Neural progenitor cell (in vitro differentiated cells): ENCODE measurements at regions not wholly inside any gene's neighbourhood (a gene's known extent, or its start where the extent isn't known, plus 50 kb on each side); places are given as distances from the start of the nearest gene placed in this dataset.

Experiments used
- DNase-seq: peaks from one replicate; pipeline ENCODE4 v3.0.0-alpha.2; 2016; ENCODE audit warnings: low spot score
- H2AFZ ChIP-seq: fragments of 200-600 bp; sonication (generic); replicated peaks from 2 replicates; pipeline ENCODE4 v1.6.1; 2016; ENCODE audit warnings: antibody characterized with exemption
- H3F3A ChIP-seq: fragments of 200-600 bp; sonication (generic); 2 replicates; pipeline ENCODE4 v1.6.1; 2016; ENCODE audit warnings: antibody characterized with exemption, low read depth
- H3K27ac ChIP-seq: fragments of 200-600 bp; sonication (generic); 2 replicates; pipeline ENCODE4 v1.5.1; 2016; ENCODE audit warnings: mild to moderate bottlenecking
- H3K27me3 ChIP-seq: fragments of 200-600 bp; sonication (generic); 2 replicates; pipeline ENCODE4 v1.6.1; 2016; ENCODE audit warnings: mild to moderate bottlenecking, moderate library complexity
- H3K36me3 ChIP-seq: fragments of 200-600 bp; sonication (generic); 2 replicates; pipeline ENCODE4 v1.5.1; 2016
- H3K4me1 ChIP-seq: fragments of 200-600 bp; sonication (generic); 2 replicates; pipeline ENCODE4 v1.6.1; 2016; ENCODE audit warnings: mixed run types
- H3K4me2 ChIP-seq: fragments of 200-600 bp; sonication (generic); 2 replicates; pipeline ENCODE4 v1.6.1; 2016
- H3K4me3 ChIP-seq: fragments of 200-600 bp; sonication (generic); 2 replicates; pipeline ENCODE4 v1.5.1; 2016
- H3K79me2 ChIP-seq: fragments of 200-600 bp; sonication (generic); 2 replicates; pipeline ENCODE4 v1.6.1; 2016; ENCODE audit warnings: low read depth
- H3K9ac ChIP-seq: fragments of 200-600 bp; sonication (generic); 2 replicates; pipeline ENCODE4 v1.6.1; 2016
- H3K9me3 ChIP-seq: fragments of 200-600 bp; sonication (generic); 2 replicates; pipeline ENCODE4 v1.5.1; 2016; ENCODE audit warnings: low read depth
- H4K20me1 ChIP-seq: fragments of 200-600 bp; sonication (generic); 2 replicates; pipeline ENCODE4 v1.6.1; 2016; ENCODE audit warnings: low read depth
- H3K27ac Mint-ChIP-seq: 3 replicates; pipeline ENCODE4 v1.8.0; 2021; ENCODE audit warnings: mixed read lengths
- H3K27me3 Mint-ChIP-seq: 2 replicates; pipeline ENCODE4 v1.8.0; 2022; ENCODE audit warnings: low read depth, mild to moderate bottlenecking, inconsistent platforms, moderate library complexity, mixed read lengths; ENCODE audit not compliant: insufficient read depth
- H3K36me3 Mint-ChIP-seq: 3 replicates; pipeline ENCODE4 v1.8.0; 2021; ENCODE audit warnings: mixed read lengths
- H3K4me1 Mint-ChIP-seq: 3 replicates; pipeline ENCODE4 v1.8.0; 2021; ENCODE audit warnings: mixed read lengths
- H3K4me3 Mint-ChIP-seq: 3 replicates; pipeline ENCODE4 v1.8.0; 2021; ENCODE audit warnings: mild to moderate bottlenecking, moderate library complexity, mixed read lengths
- H3K9me3 Mint-ChIP-seq: 3 replicates; pipeline ENCODE4 v1.8.0; 2020; ENCODE audit warnings: mixed read lengths
- EZH2 ChIP-seq: fragments of 200-600 bp; sonication (generic); IDR thresholded peaks from 2 replicates; pipeline ENCODE4 v1.6.1; 2017; ENCODE audit warnings: antibody characterized with exemption, mild to moderate bottlenecking, moderate library complexity
- EZH2phosphoT487 ChIP-seq: fragments of 200-600 bp; sonication (generic); IDR thresholded peaks from 2 replicates; pipeline ENCODE4 v1.6.1; 2017; ENCODE audit warnings: antibody characterized with exemption
- TF ChIP-seq, protein P1 (sequence below): fragments of 200-600 bp; sonication (generic); IDR thresholded peaks from 2 replicates; pipeline ENCODE4 v1.5.1; 2017; ENCODE audit warnings: antibody characterized with exemption, mild to moderate bottlenecking

DNA sequence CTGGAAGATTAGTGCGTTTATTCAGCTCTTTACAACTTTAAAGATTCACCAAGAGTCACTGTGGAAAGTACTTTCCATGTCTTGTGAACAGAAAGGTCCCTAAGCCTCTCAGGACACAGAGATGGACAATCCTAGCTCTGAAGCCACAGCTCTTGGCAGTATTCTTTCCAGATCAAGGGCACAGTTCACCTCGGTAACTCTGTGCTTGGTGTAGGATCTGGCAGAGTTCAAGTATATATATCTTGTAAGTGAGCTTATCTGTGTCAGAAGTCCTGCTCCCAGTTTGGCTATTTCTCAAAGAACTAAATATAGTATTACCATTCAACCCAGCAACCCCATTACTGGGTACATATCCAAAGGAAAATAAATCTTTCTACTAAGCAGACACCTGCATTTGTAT is 183.7 kb downstream of the CBLN1 start:
- peaks cover 7% of the 10 kb centered on the region for H3K27me3 ChIP-seq
- no peak overlapping the region for H2AFZ ChIP-seq
- H3F3A ChIP-seq, result no peaks in the 10 kb centered on the region
- H3K4me1 ChIP-seq, result peaks cover 17% of the 10 kb centered on the region
- Mint-ChIP-seq H3K27ac (no peak overlapping the region), H3K36me3 (no peaks in the 10 kb centered on the region), H3K4me3 (no peak overlapping the region), H3K4me1 (no peaks in the 10 kb centered on the region), H3K9me3 (no peaks in the 10 kb centered on the region), H3K27me3 (peaks cover 5% of the 10 kb centered on the region)
- TF ChIP-seq EZH2, result no peak
- TF ChIP-seq, protein P1, sequence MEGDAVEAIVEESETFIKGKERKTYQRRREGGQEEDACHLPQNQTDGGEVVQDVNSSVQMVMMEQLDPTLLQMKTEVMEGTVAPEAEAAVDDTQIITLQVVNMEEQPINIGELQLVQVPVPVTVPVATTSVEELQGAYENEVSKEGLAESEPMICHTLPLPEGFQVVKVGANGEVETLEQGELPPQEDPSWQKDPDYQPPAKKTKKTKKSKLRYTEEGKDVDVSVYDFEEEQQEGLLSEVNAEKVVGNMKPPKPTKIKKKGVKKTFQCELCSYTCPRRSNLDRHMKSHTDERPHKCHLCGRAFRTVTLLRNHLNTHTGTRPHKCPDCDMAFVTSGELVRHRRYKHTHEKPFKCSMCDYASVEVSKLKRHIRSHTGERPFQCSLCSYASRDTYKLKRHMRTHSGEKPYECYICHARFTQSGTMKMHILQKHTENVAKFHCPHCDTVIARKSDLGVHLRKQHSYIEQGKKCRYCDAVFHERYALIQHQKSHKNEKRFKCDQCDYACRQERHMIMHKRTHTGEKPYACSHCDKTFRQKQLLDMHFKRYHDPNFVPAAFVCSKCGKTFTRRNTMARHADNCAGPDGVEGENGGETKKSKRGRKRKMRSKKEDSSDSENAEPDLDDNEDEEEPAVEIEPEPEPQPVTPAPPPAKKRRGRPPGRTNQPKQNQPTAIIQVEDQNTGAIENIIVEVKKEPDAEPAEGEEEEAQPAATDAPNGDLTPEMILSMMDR, result no peak
- TF ChIP-seq EZH2phosphoT487, result no peak
- no peak overlapping the region for H3K4me3 ChIP-seq
- H3K36me3 ChIP-seq, result no peaks in the 10 kb centered on the region
- H3K4me2 ChIP-seq, result no peak overlapping the region
- no peaks in the 10 kb centered on the region for H3K9me3 ChIP-seq
- DNase-seq, result no peak
- no peaks in the 10 kb centered on the region for H4K20me1 ChIP-seq
- H3K79me2 ChIP-seq, result no peaks in the 10 kb centered on the region
- H3K27ac ChIP-seq, result no peak overlapping the region
- H3K9ac ChIP-seq, result no peak overlapping the region

GRCh38 chr16:49096176-49096945 is 185.3 kb downstream of the CBLN1 start:
- peak; percentile 8 for DNase-seq
- Mint-ChIP-seq H3K9me3 (no peaks in the 10 kb centered on the region), H3K4me3 (no peak overlapping the region), H3K4me1 (no peaks in the 10 kb centered on the region), H3K27ac (no peak overlapping the region), H3K36me3 (no peaks in the 10 kb centered on the region), H3K27me3 (peaks cover 5% of the 10 kb centered on the region)
- Histone ChIP-seq H3F3A (no peaks in the 10 kb centered on the region), H3K9me3 (no peaks in the 10 kb centered on the region), H3K27me3 (peaks cover 7% of the 10 kb centered on the region), H3K27ac (no peak overlapping the region), H3K4me2 (no peak overlapping the region), H2AFZ (no peak overlapping the region), H3K36me3 (no peaks in the 10 kb centered on the region), H4K20me1 (no peaks in the 10 kb centered on the region), H3K79me2 (no peaks in the 10 kb centered on the region), H3K9ac (no peak overlapping the region), H3K4me1 (peaks cover 17% of the 10 kb centered on the region), H3K4me3 (no peak overlapping the region)
- TF ChIP-seq, protein P1, result no peak
- TF ChIP-seq EZH2phosphoT487, result no peak
- no peak for TF ChIP-seq EZH2

GRCh38 chr16:49095539-49095938 is 186.1 kb downstream of the CBLN1 start:
- no peak overlapping the region for H3K27ac Mint-ChIP-seq
- H3F3A ChIP-seq, result no peaks in the 10 kb centered on the region
- H3K9me3 ChIP-seq, result no peaks in the 10 kb centered on the region
- H3K4me1 Mint-ChIP-seq, result no peaks in the 10 kb centered on the region
- H4K20me1 ChIP-seq, result no peaks in the 10 kb centered on the region
- no peaks in the 10 kb centered on the region for H3K79me2 ChIP-seq
- no peak overlapping the region for H3K4me3 ChIP-seq
- H3K36me3 Mint-ChIP-seq, result no peaks in the 10 kb centered on the region
- peaks cover 5% of the 10 kb centered on the region for H3K27me3 Mint-ChIP-seq
- H3K27ac ChIP-seq, result no peak overlapping the region
- no peaks in the 10 kb centered on the region for H3K36me3 ChIP-seq
- H3K9ac ChIP-seq, result no peak overlapping the region
- no peak overlapping the region for H3K4me2 ChIP-seq
- TF ChIP-seq, protein P1, result no peak
- TF ChIP-seq EZH2 (no peak), EZH2phosphoT487 (no peak)
- no peak for DNase-seq
- no peak overlapping the region for H2AFZ ChIP-seq
- no peak overlapping the region for H3K4me3 Mint-ChIP-seq
- H3K4me1 ChIP-seq, result peaks cover 17% of the 10 kb centered on the region
- no peaks in the 10 kb centered on the region for H3K9me3 Mint-ChIP-seq
- peaks cover 7% of the 10 kb centered on the region for H3K27me3 ChIP-seq
